ENCODE measurements at regions not wholly inside any gene's neighbourhood (a gene's known extent, or its start where the extent isn't known, plus 50 kb on each side); places are given as distances from the start of the nearest gene placed in this dataset.
"Not testable (repeated sequence)": the region's sequence is repeated elsewhere in the genome, so short reads cannot be mapped to it uniquely, and the experiment has no call there.

- no peaks in the 10 kb centered on the region for H3K27me3 Mint-ChIP-seq
- no peaks in the 10 kb centered on the region for H3K9me3 Mint-ChIP-seq
- Histone ChIP-seq H3K36me3 (ENCODE audit: control insufficient read depth in 2 of 2, extremely low read depth in 1 of 2, insufficient read depth in 1 of 2, low read length in 1 of 2) (no peaks in the 10 kb centered on the region), H3K27ac (ENCODE audit: low read length) (no peak overlapping the region), H3K4me3 (ENCODE audit: control insufficient read depth in 1 of 2, extremely low read depth in 1 of 2, low read length in 1 of 2) (no peak overlapping the region), H3K27me3 (replicated peaks in 1 of 2; ENCODE audit: control insufficient read depth in 2 of 2, extremely low read depth in 1 of 2, insufficient read depth in 2 of 2, low read length in 1 of 2) (no peaks in the 10 kb centered on the region), H3K4me1 (ENCODE audit: control insufficient read depth in 1 of 2, extremely low read depth in 1 of 2, insufficient read depth in 2 of 2, low read length in 2 of 2) (peaks cover 9 to 15% of the 10 kb centered on the region in 2 experiments), H3K9me3 (no peaks in the 10 kb centered on the region)
- POLR2A ChIA-PET = no interaction called here
- H3K36me3 Mint-ChIP-seq = no peaks in the 10 kb centered on the region
- no peak overlapping the region for H3K4me3 Mint-ChIP-seq
- 93% methylated on average over 5 of the region's 7 CpGs for WGBS (ENCODE audit: insufficient coverage)
- ATAC-seq (replicated peaks in 1 of 4) (no peak), DNase-seq (no peak)
- no peak overlapping the region for H3K27ac Mint-ChIP-seq
- CTCF ChIA-PET = no interaction called here
- H3K4me1 Mint-ChIP-seq = peaks cover 32 to 33% (median 32%) of the 10 kb centered on the region in 3 donors
These were observed 140.5 kb upstream of the ZNF217 start for GRCh38 chr20:53734006-53734688.

GRCh38 chr20:53731595-53731994, 138.0 kb upstream of the ZNF217 start:
- no peaks in the 10 kb centered on the region for H3K9me3 Mint-ChIP-seq
- H3K4me1 Mint-ChIP-seq = peaks cover 15 to 24% (median 21%) of the 10 kb centered on the region in 3 donors
- no peak for DNase-seq
- no peaks in the 10 kb centered on the region for H3K27me3 Mint-ChIP-seq
- CTCF ChIA-PET = interaction anchor here in 1 of 2 donors (1.0 kb wide), 1 partner anchor 25 kb away, joined by 4 read pairs; no protein-coding TSS in a partner anchor
- POLR2A ChIA-PET = interaction anchor here in 1 of 2 donors (0.7 kb wide), 2 partner anchors 74 to 127 kb away, joined by 3 to 5 read pairs; no protein-coding TSS in a partner anchor
- H3K4me3 Mint-ChIP-seq = no peak overlapping the region
- Histone ChIP-seq H3K4me3 (ENCODE audit: control insufficient read depth in 1 of 2, extremely low read depth in 1 of 2, low read length in 1 of 2) (no peak overlapping the region), H3K27ac (ENCODE audit: low read length) (no peak overlapping the region), H3K36me3 (ENCODE audit: control insufficient read depth in 2 of 2, extremely low read depth in 1 of 2, insufficient read depth in 1 of 2, low read length in 1 of 2) (no peaks in the 10 kb centered on the region), H3K4me1 (ENCODE audit: control insufficient read depth in 1 of 2, extremely low read depth in 1 of 2, insufficient read depth in 2 of 2, low read length in 2 of 2) (peaks cover 3 to 4% of the 10 kb centered on the region in 2 experiments), H3K27me3 (replicated peaks in 1 of 2; ENCODE audit: control insufficient read depth in 2 of 2, extremely low read depth in 1 of 2, insufficient read depth in 2 of 2, low read length in 1 of 2) (no peaks in the 10 kb centered on the region), H3K9me3 (no peaks in the 10 kb centered on the region)
- no peaks in the 10 kb centered on the region for H3K36me3 Mint-ChIP-seq
- H3K27ac Mint-ChIP-seq = no peak overlapping the region
- no CpG with 5 or more reads among the region's 2 CpGs for WGBS (ENCODE audit: insufficient coverage)
- no peak for ATAC-seq (replicated peaks in 1 of 4)

GRCh38 chr20:53728359-53728758, 134.7 kb upstream of the ZNF217 start:
- no peak overlapping the region for H3K4me3 Mint-ChIP-seq
- H3K27me3 Mint-ChIP-seq = no peaks in the 10 kb centered on the region
- no CpG with 5 or more reads among the region's 1 CpG for WGBS (ENCODE audit: insufficient coverage)
- no peak overlapping the region for H3K4me3 ChIP-seq (ENCODE audit: control insufficient read depth in 1 of 2, extremely low read depth in 1 of 2, low read length in 1 of 2)
- ChIA-PET POLR2A (no interaction called here), CTCF (no interaction called here)
- no peaks in the 10 kb centered on the region for H3K9me3 ChIP-seq
- DNase-seq (no peak), ATAC-seq (replicated peaks in 1 of 4) (no peak)
- H3K27ac ChIP-seq (ENCODE audit: low read length) = no peak overlapping the region
- H3K27ac Mint-ChIP-seq = no peak overlapping the region
- peaks cover 2 to 4% of the 10 kb centered on the region in 2 experiments for H3K4me1 ChIP-seq (ENCODE audit: control insufficient read depth in 1 of 2, extremely low read depth in 1 of 2, insufficient read depth in 2 of 2, low read length in 2 of 2)
- peaks cover 5 to 19% (median 11%) of the 10 kb centered on the region in 3 donors for H3K4me1 Mint-ChIP-seq
- H3K36me3 ChIP-seq (ENCODE audit: control insufficient read depth in 2 of 2, extremely low read depth in 1 of 2, insufficient read depth in 1 of 2, low read length in 1 of 2) = no peaks in the 10 kb centered on the region
- no peaks in the 10 kb centered on the region for H3K27me3 ChIP-seq (replicated peaks in 1 of 2; ENCODE audit: control insufficient read depth in 2 of 2, extremely low read depth in 1 of 2, insufficient read depth in 2 of 2, low read length in 1 of 2)
- H3K36me3 Mint-ChIP-seq = no peaks in the 10 kb centered on the region
- H3K9me3 Mint-ChIP-seq = no peaks in the 10 kb centered on the region

GRCh38 chr20:53727239-53727638, 133.6 kb upstream of the ZNF217 start:
- H3K36me3 Mint-ChIP-seq; CTCF ChIA-PET; H3K4me3 Mint-ChIP-seq; H3K9me3 Mint-ChIP-seq; H3K36me3 ChIP-seq (ENCODE audit: control insufficient read depth in 2 of 2, extremely low read depth in 1 of 2, insufficient read depth in 1 of 2, low read length in 1 of 2); H3K27ac Mint-ChIP-seq; DNase-seq; H3K4me1 ChIP-seq (ENCODE audit: control insufficient read depth in 1 of 2, extremely low read depth in 1 of 2, insufficient read depth in 2 of 2, low read length in 2 of 2); POLR2A ChIA-PET; H3K9me3 ChIP-seq; H3K27me3 Mint-ChIP-seq; H3K4me3 ChIP-seq (ENCODE audit: control insufficient read depth in 1 of 2, extremely low read depth in 1 of 2, low read length in 1 of 2); H3K27ac ChIP-seq (ENCODE audit: low read length); ATAC-seq (replicated peaks in 1 of 4); H3K27me3 ChIP-seq (replicated peaks in 1 of 2; ENCODE audit: control insufficient read depth in 2 of 2, extremely low read depth in 1 of 2, insufficient read depth in 2 of 2, low read length in 1 of 2): not testable (repeated sequence)
- no CpG with 5 or more reads among the region's 4 CpGs for WGBS (ENCODE audit: insufficient coverage)
- H3K4me1 Mint-ChIP-seq = peaks cover 7 to 19% (median 13%) of the 10 kb centered on the region in 3 donors

GRCh38 chr20:53725575-53725970, 131.9 kb upstream of the ZNF217 start:
- H3K27ac ChIP-seq (ENCODE audit: low read length) = no peak overlapping the region
- H3K36me3 ChIP-seq (ENCODE audit: control insufficient read depth in 2 of 2, extremely low read depth in 1 of 2, insufficient read depth in 1 of 2, low read length in 1 of 2) = no peaks in the 10 kb centered on the region
- ATAC-seq (replicated peaks in 1 of 4) (no peak), DNase-seq (no peak)
- H3K4me3 Mint-ChIP-seq = no peak overlapping the region
- no peak overlapping the region for H3K27ac Mint-ChIP-seq
- H3K4me3 ChIP-seq (ENCODE audit: control insufficient read depth in 1 of 2, extremely low read depth in 1 of 2, low read length in 1 of 2) = no peak overlapping the region
- ChIA-PET POLR2A (no interaction called here), CTCF (no interaction called here)
- H3K27me3 Mint-ChIP-seq = no peaks in the 10 kb centered on the region
- WGBS (ENCODE audit: insufficient coverage) = 95% methylated on average over 5 of the region's 11 CpGs
- no peaks in the 10 kb centered on the region for H3K27me3 ChIP-seq (replicated peaks in 1 of 2; ENCODE audit: control insufficient read depth in 2 of 2, extremely low read depth in 1 of 2, insufficient read depth in 2 of 2, low read length in 1 of 2)
- H3K9me3 Mint-ChIP-seq = no peaks in the 10 kb centered on the region
- no peaks in the 10 kb centered on the region for H3K9me3 ChIP-seq
- peaks cover 2 to 4% of the 10 kb centered on the region in 2 experiments for H3K4me1 ChIP-seq (ENCODE audit: control insufficient read depth in 1 of 2, extremely low read depth in 1 of 2, insufficient read depth in 2 of 2, low read length in 2 of 2)
- peaks cover 14 to 28% (median 22%) of the 10 kb centered on the region in 3 donors for H3K4me1 Mint-ChIP-seq
- H3K36me3 Mint-ChIP-seq = no peaks in the 10 kb centered on the region

GRCh38 chr20:53723621-53724020, 130.0 kb upstream of the ZNF217 start:
- ChIA-PET POLR2A (interaction anchor here in 1 of 2 donors (0.6 kb wide), 1 partner anchor 72 kb away, joined by 3 read pairs; no protein-coding TSS in a partner anchor), CTCF (interaction anchor here in 1 of 2 donors (0.7 kb wide), 1 partner anchor 151 kb away, joined by 6 read pairs; no protein-coding TSS in a partner anchor)
- no peaks in the 10 kb centered on the region for H3K4me1 ChIP-seq (ENCODE audit: control insufficient read depth in 1 of 2, extremely low read depth in 1 of 2, insufficient read depth in 2 of 2, low read length in 2 of 2)
- H3K4me3 ChIP-seq (ENCODE audit: control insufficient read depth in 1 of 2, extremely low read depth in 1 of 2, low read length in 1 of 2) = no peak overlapping the region
- no peaks in the 10 kb centered on the region for H3K9me3 Mint-ChIP-seq
- WGBS (ENCODE audit: insufficient coverage) = 100% methylated on average over 5 of the region's 7 CpGs
- no peak for DNase-seq
- H3K36me3 Mint-ChIP-seq = no peaks in the 10 kb centered on the region
- H3K36me3 ChIP-seq (ENCODE audit: control insufficient read depth in 2 of 2, extremely low read depth in 1 of 2, insufficient read depth in 1 of 2, low read length in 1 of 2) = no peaks in the 10 kb centered on the region
- no peaks in the 10 kb centered on the region for H3K27me3 Mint-ChIP-seq
- peaks cover 9 to 20% (median 15%) of the 10 kb centered on the region in 3 donors for H3K4me1 Mint-ChIP-seq
- H3K4me3 Mint-ChIP-seq = no peak overlapping the region
- no peaks in the 10 kb centered on the region for H3K27me3 ChIP-seq (replicated peaks in 1 of 2; ENCODE audit: control insufficient read depth in 2 of 2, extremely low read depth in 1 of 2, insufficient read depth in 2 of 2, low read length in 1 of 2)
- no peak overlapping the region for H3K27ac ChIP-seq (ENCODE audit: low read length)
- H3K27ac Mint-ChIP-seq = no peak overlapping the region
- no peak for ATAC-seq (replicated peaks in 1 of 4)
- no peaks in the 10 kb centered on the region for H3K9me3 ChIP-seq
